HCT116 (cell line): ENCODE measurements at regions not wholly inside any gene's neighbourhood (a gene's known extent, or its start where the extent isn't known, plus 50 kb on each side); places are given as distances from the start of the nearest gene placed in this dataset.

Experiments
- ATAC-seq: fragments of 200-7000 bp; cut with Tn5 transposase; 2 replicates; pipeline ENCODE4 v1.9.1; 2020; ENCODE audit warnings: mild to moderate bottlenecking, moderate library complexity
- BruUV-seq: library from RNA; stranded (reverse); fragments of 400-500 nt; replicated peaks from 2 replicates; lab custom pipeline; 2021; lab: Mats Ljungman, UMichigan
- CTCF ChIA-PET: fragments of 300-600 bp; sonication (Branson Sonifier 250); formaldehyde crosslinking; loops from one replicate; lab custom pipeline; 2021; ENCODE audit warnings: antibody characterized with exemption; lab: Charles Lee
- POLR2A ChIA-PET: fragments of 300-600, 350-600 bp; sonication (Branson Sonifier 250); formaldehyde crosslinking; loops from one replicate; lab custom pipeline; 2021; ENCODE audit warnings: antibody characterized with exemption; lab: Charles Lee
- RAD21 ChIA-PET, 2 experiments: fragments of 300-600 bp; sonication (Branson Sonifier 250); formaldehyde crosslinking; loops; one replicate each; lab custom pipeline; 2023; ENCODE audit warnings: low total read pairs in 2 of 2; ENCODE audit not compliant: uncharacterized antibody in 2 of 2, unreplicated experiment in 2 of 2, low non-redundant PET in 1 of 2; lab: Charles Lee
- DNase-seq: peaks from one replicate; pipeline ENCODE4 v3.0.0-alpha.2; 2010; ENCODE audit warnings: low read depth, low spot score
- H2AFZ ChIP-seq: fragments of 200-600 bp; shearing (Covaris generic), sonication (generic); 2 replicates; pipeline ENCODE4 v1.6.1; 2017; ENCODE audit warnings: low read depth, mixed run types, mixed read lengths, antibody characterized with exemption, low read length; ENCODE audit not compliant: poor library complexity, severe bottlenecking
- H3K27ac ChIP-seq: 2 replicates; pipeline ENCODE4 v1.5.1; 2012; ENCODE audit warnings: low read depth, low read length
- H3K27me3 ChIP-seq: fragments of 200-600 bp; sonication (generic); 2 replicates; pipeline ENCODE4 v1.6.1; 2016; ENCODE audit warnings: mixed run types, low read length, mixed read lengths; ENCODE audit not compliant: insufficient read depth
- H3K36me3 ChIP-seq, 2 experiments: fragments of 200-500 bp in 1 of 2; fragments of 200-600 bp in 1 of 2; sonication (Bioruptor generic) in 1 of 2; sonication (generic) in 1 of 2; 2 replicates each; pipeline versions ENCODE4 v1.5.1 to v1.6.1; 2014 to 2016; ENCODE audit warnings: low read length in 2 of 2, inconsistent platforms in 1 of 2, mixed read lengths in 1 of 2, mixed run types in 1 of 2; ENCODE audit not compliant: insufficient read depth in 2 of 2, control insufficient read depth in 1 of 2
- H3K4me1 ChIP-seq, 2 experiments: fragments of 200-600 bp in 1 of 2; sonication (generic) in 1 of 2; 2 replicates each; pipeline versions ENCODE4 v1.5.1 to v1.6.1; 2012 to 2017; ENCODE audit warnings: low read length in 2 of 2, inconsistent platforms in 1 of 2, mild to moderate bottlenecking in 1 of 2, mixed read lengths in 1 of 2, mixed run types in 1 of 2, moderate library complexity in 1 of 2; ENCODE audit not compliant: insufficient read depth in 2 of 2, control insufficient read depth in 1 of 2
- H3K4me2 ChIP-seq: fragments of 200-600 bp; sonication (generic); 2 replicates; pipeline ENCODE4 v1.6.1; 2017; ENCODE audit warnings: mixed run types, low read length, mixed read lengths
- H3K4me3 ChIP-seq, 2 experiments: fragments of 200-600 bp in 1 of 2; sonication (generic) in 1 of 2; replicated peaks in 1 of 2; 2 replicates each; pipeline ENCODE4 v1.5.1; 2011 to 2016; ENCODE audit warnings: low read length in 2 of 2, control low read depth in 1 of 2, low read depth in 1 of 2, mild to moderate bottlenecking in 1 of 2, mixed read lengths in 1 of 2, mixed run types in 1 of 2
- H3K79me2 ChIP-seq: fragments of 200-600 bp; sonication (generic); 2 replicates; pipeline ENCODE4 v1.6.1; 2017; ENCODE audit warnings: mild to moderate bottlenecking, mixed run types, low read length, moderate library complexity, mixed read lengths; ENCODE audit not compliant: insufficient read depth
- H3K9ac ChIP-seq: fragments of 200-600 bp; sonication (generic); 2 replicates; pipeline ENCODE4 v1.6.1; 2016; ENCODE audit warnings: low read length, mixed read lengths
- H3K9me2 ChIP-seq: fragments of 200-600 bp; sonication (generic), shearing (Covaris generic); 2 replicates; pipeline ENCODE4 v1.6.1; 2017; ENCODE audit warnings: mixed run types, mild to moderate bottlenecking, moderate library complexity; ENCODE audit not compliant: insufficient read depth
- H3K9me3 ChIP-seq, 2 experiments: fragments of 200-500 bp in 1 of 2; fragments of 200-600 bp in 1 of 2; sonication (Bioruptor generic) in 1 of 2; sonication (generic) in 1 of 2; 2 replicates each; pipeline ENCODE4 v1.6.1; 2014 to 2017; ENCODE audit warnings: low read length in 2 of 2, mixed read lengths in 2 of 2, inconsistent platforms in 1 of 2, low read depth in 1 of 2, mild to moderate bottlenecking in 1 of 2, mixed run types in 1 of 2, moderate library complexity in 1 of 2; ENCODE audit not compliant: control insufficient read depth in 1 of 2, insufficient read depth in 1 of 2
- H4K20me1 ChIP-seq: fragments of 200-600 bp; sonication (generic), shearing (Covaris generic); 2 replicates; pipeline ENCODE4 v1.6.1; 2017; ENCODE audit warnings: mixed run types, mild to moderate bottlenecking, moderate library complexity; ENCODE audit not compliant: insufficient read depth
- CBX3 ChIP-seq: IDR thresholded peaks from 2 replicates; pipeline ENCODE4 v1.6.1; 2012; ENCODE audit warnings: low read depth
- CTCF ChIP-seq, 3 experiments: fragments of 200-600 bp in 1 of 3; sonication (generic) in 1 of 3; IDR thresholded peaks in 2 of 3; conservative IDR thresholded peaks in 1 of 3; 2 replicates each; pipeline ENCODE4 v1.5.1; 2012 to 2017; ENCODE audit warnings: low read depth in 2 of 3, low read length in 2 of 3, antibody characterized with exemption in 1 of 3, borderline replicate concordance in 1 of 3, control low read depth in 1 of 3, mild to moderate bottlenecking in 1 of 3, mixed read lengths in 1 of 3, mixed run types in 1 of 3, moderate library complexity in 1 of 3; ENCODE audit not compliant: insufficient read depth in 1 of 3
- EGR1 ChIP-seq: IDR thresholded peaks from 2 replicates; pipeline ENCODE4 v1.6.1; 2012; ENCODE audit warnings: low read depth
- ELF1 ChIP-seq: IDR thresholded peaks from 2 replicates; pipeline ENCODE4 v1.6.1; 2012; ENCODE audit warnings: low read depth, borderline replicate concordance
- JUND ChIP-seq: IDR thresholded peaks from 2 replicates; pipeline ENCODE4 v1.6.1; 2012
- MAX ChIP-seq: IDR thresholded peaks from 2 replicates; pipeline ENCODE4 v1.6.1; 2012
- POLR2A ChIP-seq: IDR thresholded peaks from 2 replicates; pipeline ENCODE4 v1.7.0; 2011; ENCODE audit warnings: borderline replicate concordance; ENCODE audit not compliant: insufficient read depth, insufficient read length; ENCODE audit errors: extremely low read depth
- POLR2AphosphoS5 ChIP-seq: IDR thresholded peaks from 2 replicates; pipeline ENCODE4 v1.6.1; 2011; ENCODE audit warnings: mild to moderate bottlenecking, low read depth, low read length, moderate library complexity
- RAD21 ChIP-seq: IDR thresholded peaks from 2 replicates; pipeline ENCODE4 v1.6.1; 2012; ENCODE audit warnings: low read depth, mild to moderate bottlenecking
- SP1 ChIP-seq: IDR thresholded peaks from 2 replicates; pipeline ENCODE4 v1.6.1; 2012; ENCODE audit warnings: low read depth
- SRF ChIP-seq: IDR thresholded peaks from 2 replicates; pipeline ENCODE4 v1.6.1; 2012; ENCODE audit warnings: low read depth
- TCF7L2 ChIP-seq: IDR thresholded peaks from 2 replicates; pipeline ENCODE4 v1.7.0; 2011; ENCODE audit warnings: borderline replicate concordance, inconsistent platforms; ENCODE audit not compliant: insufficient read depth, insufficient read length; ENCODE audit errors: extremely low read depth
- YY1 ChIP-seq: IDR thresholded peaks from 2 replicates; pipeline ENCODE4 v1.6.1; 2011; ENCODE audit warnings: low read length, low read depth, moderate library complexity, mild to moderate bottlenecking; ENCODE audit not compliant: insufficient replicate concordance; ENCODE audit errors: extremely low read depth
- ZNF274 ChIP-seq: fragments of 200-500 bp; sonication (Bioruptor generic); IDR thresholded peaks from 2 replicates; pipeline ENCODE4 v1.6.1; 2014; ENCODE audit warnings: mild to moderate bottlenecking, low read depth, low read length, inconsistent platforms
- intact Hi-C: fragments of 100-400 bp; cut with micrococcal nuclease; formaldehyde crosslinking; loops from 2 replicates; pipeline ENCODE4 v1.10.0; 2022

GRCh38 chr21:18153063-18153462, 91.6 kb upstream of the CHODL start:
- no peak overlapping the region for H2AFZ ChIP-seq
- H3K9me3 ChIP-seq, result peaks cover 16 to 36% of the 10 kb centered on the region in 2 experiments; a peak in 2 of 4 replicates
- ChIA-PET RAD21 (no interaction called here), POLR2A (no interaction called here), CTCF (no interaction called here)
- no peak overlapping the region for H3K4me2 ChIP-seq
- H3K79me2 ChIP-seq, result no peaks in the 10 kb centered on the region
- H3K9ac ChIP-seq, result no peak overlapping the region
- H3K27me3 ChIP-seq, result no peaks in the 10 kb centered on the region
- H4K20me1 ChIP-seq, result no peaks in the 10 kb centered on the region; the same call in 1 of the 2 replicates
- H3K9me2 ChIP-seq, result no peaks in the 10 kb centered on the region
- no peaks in the 10 kb centered on the region for H3K36me3 ChIP-seq
- no peak overlapping the region for H3K27ac ChIP-seq
- DNase-seq (no peak), ATAC-seq (no peak)
- TF ChIP-seq TCF7L2, result no peak
- no peak for TF ChIP-seq CBX3
- no peak for TF ChIP-seq ELF1
- no peak for TF ChIP-seq EGR1
- no peak for TF ChIP-seq RAD21
- no peak for TF ChIP-seq CTCF (IDR thresholded peaks at IDR 0.05 in 2 of 3, conservative IDR thresholded peaks at IDR 0.05 in 1 of 3; ENCODE audit: borderline replicate concordance in 1 of 3, insufficient read depth in 1 of 3, low read depth in 2 of 3, low read length in 2 of 3)
- no peak for TF ChIP-seq MAX
- intact Hi-C loops, result no loop called here
- BruUV-seq, result no TSS peak
- H3K4me1 ChIP-seq, result no peaks in the 10 kb centered on the region
- H3K4me3 ChIP-seq, result no peak overlapping the region

- ChIA-PET CTCF (no interaction called here), RAD21 (no interaction called here), POLR2A (no interaction called here)
- Histone ChIP-seq H3K36me3 (no peaks in the 10 kb centered on the region), H3K9ac (no peak overlapping the region), H3K9me2 (no peaks in the 10 kb centered on the region), H3K4me3 (no peak overlapping the region), H2AFZ (no peak overlapping the region), H3K27ac (no peak overlapping the region), H3K27me3 (no peaks in the 10 kb centered on the region), H3K4me1 (no peaks in the 10 kb centered on the region), H4K20me1 (no peaks in the 10 kb centered on the region; the same call in 1 of the 2 replicates), H3K4me2 (no peak overlapping the region), H3K9me3 (peaks cover 16 to 37% of the 10 kb centered on the region in 2 experiments; a peak in 2 of 4 replicates), H3K79me2 (no peaks in the 10 kb centered on the region)
- no TSS peak for BruUV-seq
- ATAC-seq (no peak), DNase-seq (no peak)
- TF ChIP-seq YY1, result no peak
- no peak for TF ChIP-seq TCF7L2
- no peak for TF ChIP-seq SP1
- no peak for TF ChIP-seq CTCF (IDR thresholded peaks at IDR 0.05 in 2 of 3, conservative IDR thresholded peaks at IDR 0.05 in 1 of 3; ENCODE audit: borderline replicate concordance in 1 of 3, insufficient read depth in 1 of 3, low read depth in 2 of 3, low read length in 2 of 3)
- TF ChIP-seq JUND, result no peak
- no peak for TF ChIP-seq EGR1
- no peak for TF ChIP-seq POLR2AphosphoS5
- TF ChIP-seq SRF, result no peak
- TF ChIP-seq POLR2A, result no peak
- no peak for TF ChIP-seq ZNF274
- intact Hi-C loops, result no loop called here
Observed at GRCh38 chr21:18152371-18152770, 92.3 kb upstream of the CHODL start.
